ENCODE measurements at regions not wholly inside any gene's neighbourhood (a gene's known extent, or its start where the extent isn't known, plus 50 kb on each side); places are given as distances from the start of the nearest gene placed in this dataset.
"Not testable (repeated sequence)": the region's sequence is repeated elsewhere in the genome, so short reads cannot be mapped to it uniquely, and the experiment has no call there.

- DNase-seq (ENCODE audit: low read depth in 2 of 2), result no peak
Measured at GRCh38 chr7:409339-410281, 110.0 kb downstream of the PDGFA start.

DNA sequence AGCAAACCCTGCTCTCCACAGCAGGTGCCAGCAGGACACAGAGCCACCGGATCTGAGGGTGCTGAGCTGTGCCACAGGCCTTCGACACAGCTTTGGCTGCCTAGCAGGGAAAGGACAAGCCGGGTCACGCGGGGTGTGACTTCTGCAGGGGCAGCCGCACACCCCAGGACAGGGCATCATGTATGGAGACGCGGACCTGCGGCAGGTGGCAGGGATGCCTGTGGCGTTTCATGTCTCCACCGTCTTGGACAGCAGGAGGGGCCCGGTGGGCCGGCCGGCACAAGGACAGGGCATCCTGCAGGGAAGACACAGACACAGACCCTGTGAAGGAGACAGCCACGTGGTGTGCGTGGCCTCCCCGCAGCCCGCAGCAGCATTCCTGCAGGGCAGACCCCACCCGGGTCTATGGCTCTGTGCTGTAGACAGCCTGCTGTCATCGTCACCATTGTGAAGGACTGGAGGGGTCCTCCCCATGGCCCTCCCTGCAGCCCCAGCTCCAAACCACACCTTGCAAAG is 109.2 kb downstream of the PDGFA start:
- DNase-seq (ENCODE audit: low read depth in 2 of 2), result no peak

DNA sequence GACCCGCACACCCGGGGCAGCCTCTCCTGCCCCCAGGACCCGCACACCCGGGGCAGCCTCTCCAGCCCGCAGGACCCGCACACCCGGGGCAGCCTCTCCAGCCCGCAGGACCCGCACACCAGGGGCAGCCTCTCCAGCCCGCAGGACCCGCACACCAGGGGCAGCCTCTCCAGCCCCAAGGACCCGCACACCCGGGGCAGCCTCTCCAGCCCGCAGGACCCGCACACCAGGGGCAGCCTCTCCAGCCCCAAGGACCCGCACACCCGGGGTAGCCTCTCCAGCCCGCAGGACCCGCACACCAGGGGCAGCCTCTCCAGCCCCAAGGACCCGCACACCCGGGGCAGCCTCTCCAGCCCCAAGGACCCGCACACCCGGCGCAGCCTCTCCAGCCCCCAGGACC is 108.5 kb downstream of the PDGFA start:
- DNase-seq (ENCODE audit: low read depth in 2 of 2), result not testable (repeated sequence)

DNA sequence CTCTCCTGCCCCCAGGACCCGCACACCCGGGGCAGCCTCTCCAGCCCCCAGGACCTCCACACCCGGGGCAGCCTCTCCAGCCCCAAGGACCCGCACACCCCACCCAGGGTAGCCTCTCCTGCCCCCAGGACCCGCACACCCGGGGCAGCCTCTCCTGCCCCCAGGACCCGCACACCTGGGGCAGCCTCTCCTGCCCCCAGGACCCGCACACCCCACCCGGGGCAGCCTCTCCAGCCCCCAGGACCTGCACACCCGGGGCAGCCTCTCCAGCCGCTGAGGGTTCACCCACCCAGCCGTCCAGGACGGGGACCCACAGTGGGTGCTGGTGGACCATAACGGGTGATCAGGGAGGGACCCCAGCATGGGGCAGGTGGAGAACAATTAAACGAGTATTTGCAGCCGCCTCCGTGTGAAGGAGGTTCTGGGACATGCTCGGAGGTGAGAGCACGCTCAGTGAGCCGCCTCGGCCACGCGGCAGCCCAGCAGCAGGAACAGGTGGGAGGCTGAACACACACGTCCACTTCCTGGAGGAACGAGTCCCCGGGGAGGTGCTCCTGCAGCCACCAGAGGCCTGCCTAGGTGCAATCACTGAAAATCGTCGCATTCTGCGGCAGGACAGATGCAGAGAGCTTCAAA is 107.9 kb downstream of the PDGFA start:
- no peak for DNase-seq (ENCODE audit: low read depth in 2 of 2)

GRCh38 chr7:412313-412710 is 107.3 kb downstream of the PDGFA start:
- DNase-seq (ENCODE audit: low read depth in 2 of 2), result no peak

DNA sequence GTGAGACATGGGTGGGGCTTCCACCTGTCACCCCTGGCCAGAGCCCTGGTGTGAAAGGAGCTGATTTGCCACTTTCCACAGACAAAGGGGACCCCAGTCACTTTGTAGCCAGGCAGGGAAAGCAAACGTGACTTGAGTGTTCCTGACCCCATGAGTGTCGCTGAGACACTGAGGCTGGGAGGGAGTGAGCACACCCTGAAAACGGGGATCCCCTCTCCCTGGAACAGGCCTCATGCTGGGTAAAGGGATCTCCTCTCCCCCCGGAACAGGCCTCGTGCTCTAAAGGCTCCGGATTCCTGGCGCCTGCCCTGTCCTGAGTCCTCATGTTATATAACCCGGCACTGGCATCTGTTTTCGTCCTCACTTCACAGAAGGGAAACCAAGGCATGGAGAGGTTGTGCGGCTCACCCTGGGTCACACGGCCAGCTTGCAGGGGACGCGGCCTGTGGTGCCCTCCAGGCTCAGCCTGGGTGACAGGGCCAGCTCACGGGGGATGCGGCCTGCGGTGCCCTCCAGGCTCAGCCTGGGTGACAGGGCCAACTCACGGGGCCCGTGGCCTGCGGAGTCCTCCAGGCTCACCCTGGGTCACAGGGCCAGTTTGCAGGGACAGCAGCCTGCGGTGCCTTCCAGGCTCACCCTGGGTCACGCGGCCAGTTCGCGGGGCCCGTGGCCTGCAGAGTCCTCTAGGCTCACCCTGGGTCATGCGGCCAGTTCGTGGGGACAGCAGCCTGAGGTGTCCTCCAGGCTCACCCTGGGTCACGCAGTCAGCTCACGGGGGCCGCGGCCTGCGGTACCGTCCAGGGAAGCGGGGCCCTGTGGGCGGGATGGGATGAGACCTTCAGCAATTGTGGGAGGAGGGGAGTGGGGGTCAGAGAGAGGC is 104.7 kb downstream of the PDGFA start:
- DNase-seq (ENCODE audit: low read depth in 2 of 2), result no peak

DNA sequence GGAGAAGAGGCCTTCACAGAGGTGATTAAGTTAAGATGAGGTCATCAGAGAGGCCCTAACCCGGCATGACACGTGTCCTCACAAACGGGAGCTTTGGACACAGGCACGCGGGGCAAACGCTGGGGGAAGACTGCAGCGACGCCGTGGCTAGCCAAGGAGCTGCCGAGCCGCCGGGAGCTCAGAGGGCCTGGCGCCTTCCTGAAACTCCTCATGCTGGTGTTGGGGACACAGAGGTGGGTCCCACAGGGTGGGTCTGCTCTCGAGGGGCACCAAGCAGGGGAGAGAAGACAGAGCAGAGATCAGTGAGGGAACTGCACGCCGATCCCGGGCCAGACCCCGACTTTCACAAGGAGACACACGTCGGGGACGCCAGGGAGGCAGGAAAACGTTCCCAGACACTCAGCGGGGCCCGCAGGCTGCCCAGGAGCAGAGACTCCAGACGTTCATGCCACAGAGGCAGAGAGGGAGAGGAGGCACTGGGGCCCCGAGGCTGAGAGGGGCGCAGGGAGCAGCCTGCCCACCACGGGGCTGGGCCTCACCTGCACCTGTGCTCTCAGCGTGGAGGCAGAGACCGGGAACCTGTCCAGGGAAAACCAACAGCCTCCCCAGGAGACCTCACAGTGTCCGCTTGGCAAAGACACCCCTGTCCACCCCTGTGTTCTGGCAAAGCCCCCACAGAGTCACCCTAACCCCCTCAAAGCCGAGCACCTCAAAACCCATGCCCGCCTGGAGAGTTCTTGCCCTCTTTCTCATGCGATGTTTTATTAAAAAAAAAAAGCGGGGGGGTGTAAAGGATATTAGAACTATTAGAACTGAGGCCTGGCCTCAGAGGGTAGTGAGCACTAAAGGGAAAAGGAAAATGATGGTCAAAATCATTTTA is 103.8 kb downstream of the PDGFA start:
- DNase-seq (ENCODE audit: low read depth in 2 of 2), result no peak

DNA sequence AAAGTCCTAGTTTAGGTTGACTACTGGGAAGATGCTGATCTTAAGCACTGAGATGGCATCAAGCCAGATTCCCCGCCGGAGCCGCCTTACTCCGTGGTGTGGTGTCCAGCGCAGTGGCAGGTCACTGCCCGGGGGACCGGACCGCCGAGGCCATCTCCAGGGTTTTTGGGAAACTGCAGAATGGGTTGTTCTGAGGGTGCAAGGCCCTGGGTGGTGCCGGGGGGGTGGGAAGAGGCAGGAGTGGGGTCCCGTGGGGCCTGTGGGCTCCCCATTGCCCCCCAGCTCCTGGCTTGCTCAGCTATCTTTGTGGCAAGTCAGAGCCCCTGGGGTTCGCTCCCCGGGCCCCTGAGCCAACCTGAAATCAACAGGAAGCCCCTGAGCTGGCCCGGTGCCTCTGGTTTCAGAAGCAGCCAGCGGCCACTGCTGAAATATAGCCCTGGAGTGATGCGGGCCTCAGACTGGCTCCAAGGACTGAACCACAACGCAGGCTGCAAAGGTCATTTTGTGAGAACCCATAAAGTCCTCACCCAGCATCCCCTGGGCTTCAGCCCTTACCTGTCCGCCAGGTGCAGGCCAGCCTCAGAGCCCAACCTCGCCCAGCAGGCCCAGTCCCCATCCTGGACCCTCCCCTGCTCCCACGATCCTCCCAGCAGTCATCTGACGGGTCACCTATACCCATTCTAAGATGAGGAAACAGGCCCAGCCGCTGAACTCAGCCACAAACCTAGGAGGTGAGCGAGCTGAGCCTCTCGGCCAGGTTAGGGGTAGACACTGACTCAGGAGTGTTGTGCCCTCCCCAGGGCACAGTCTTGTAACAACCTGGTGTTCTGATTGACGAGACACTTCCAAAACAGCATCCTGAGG is 102.7 kb downstream of the PDGFA start:
- no peak for DNase-seq (ENCODE audit: low read depth in 2 of 2)

- DNase-seq (ENCODE audit: low read depth in 2 of 2), result no peak
Measured at GRCh38 chr7:417625-417889, 102.1 kb downstream of the PDGFA start.

DNA sequence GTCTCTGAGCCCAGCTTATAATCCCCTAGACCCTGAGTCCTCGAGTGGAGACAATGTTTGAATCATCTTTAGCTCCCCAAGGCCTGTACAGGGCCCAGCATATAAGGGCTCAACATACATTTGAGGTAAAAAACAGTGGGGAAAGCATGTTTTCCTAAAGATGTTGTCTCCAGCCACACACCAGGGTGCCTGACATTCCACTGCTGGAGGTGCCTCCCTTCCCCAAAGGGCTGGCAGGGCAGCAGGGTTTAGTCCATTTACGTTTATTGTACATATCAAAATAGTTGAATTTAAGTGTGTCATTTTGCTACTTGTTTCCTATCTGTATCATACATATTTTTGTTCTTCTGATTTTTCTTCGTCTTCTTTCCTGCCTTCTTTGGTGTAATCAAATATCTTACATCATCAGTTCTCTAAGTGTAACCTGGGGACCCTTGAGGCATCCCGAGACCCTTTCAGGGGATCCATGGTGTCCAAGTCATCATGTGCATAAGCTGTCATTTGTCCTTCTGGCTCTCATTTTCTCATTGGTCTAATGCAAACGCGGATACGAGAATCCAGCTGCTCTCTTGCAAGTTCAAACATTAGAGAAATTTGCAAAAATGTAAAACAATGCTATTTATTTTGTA is 101.6 kb downstream of the PDGFA start:
- no peak for DNase-seq (ENCODE audit: low read depth in 2 of 2)

GRCh38 chr7:418636-419280 is 100.9 kb downstream of the PDGFA start:
- DNase-seq (ENCODE audit: low read depth in 2 of 2), result no peak

- DNase-seq (ENCODE audit: low read depth in 2 of 2), result no peak
Measured at GRCh38 chr7:420142-421093, 99.2 kb downstream of the PDGFA start.

DNA sequence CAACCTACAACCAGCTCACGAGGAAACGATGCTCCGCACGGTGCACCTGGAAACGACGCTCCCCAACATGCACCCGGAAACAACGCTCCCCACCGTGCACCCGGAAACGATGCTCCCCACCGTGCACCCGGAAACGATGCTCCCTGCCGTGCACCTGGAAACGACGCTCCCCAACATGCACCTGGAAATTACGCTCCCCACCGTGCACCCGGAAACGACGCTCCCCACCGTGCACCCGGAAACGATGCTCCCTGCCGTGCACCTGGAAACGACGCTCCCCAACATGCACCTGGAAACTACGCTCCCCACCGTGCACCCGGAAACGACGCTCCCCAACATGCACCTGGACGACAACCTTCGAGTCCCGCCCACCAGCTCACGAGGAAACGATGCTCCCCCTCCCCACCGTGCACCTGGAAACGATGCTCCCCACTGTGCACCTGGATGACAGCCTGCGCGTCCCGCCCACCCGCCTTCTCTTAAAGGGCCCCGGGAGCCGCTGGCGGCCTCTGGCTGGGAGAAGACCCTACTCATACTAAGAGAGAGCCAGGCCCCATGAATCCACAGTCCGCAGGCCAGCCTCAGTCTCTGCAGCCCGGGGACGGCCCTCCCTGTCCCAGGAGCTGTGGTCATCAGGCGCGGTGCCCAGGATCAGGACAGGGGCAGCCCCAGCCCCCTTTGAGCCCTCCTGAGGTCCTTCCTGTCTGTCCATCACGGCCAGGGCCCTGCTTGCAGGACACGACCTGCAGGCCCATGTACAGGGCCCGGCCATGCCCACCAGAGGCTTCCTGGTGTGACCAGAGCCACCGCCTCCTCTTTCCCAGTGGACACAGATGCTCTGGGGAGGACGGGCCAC is 98.3 kb downstream of the PDGFA start:
- no peak for DNase-seq (ENCODE audit: low read depth in 2 of 2)

DNA sequence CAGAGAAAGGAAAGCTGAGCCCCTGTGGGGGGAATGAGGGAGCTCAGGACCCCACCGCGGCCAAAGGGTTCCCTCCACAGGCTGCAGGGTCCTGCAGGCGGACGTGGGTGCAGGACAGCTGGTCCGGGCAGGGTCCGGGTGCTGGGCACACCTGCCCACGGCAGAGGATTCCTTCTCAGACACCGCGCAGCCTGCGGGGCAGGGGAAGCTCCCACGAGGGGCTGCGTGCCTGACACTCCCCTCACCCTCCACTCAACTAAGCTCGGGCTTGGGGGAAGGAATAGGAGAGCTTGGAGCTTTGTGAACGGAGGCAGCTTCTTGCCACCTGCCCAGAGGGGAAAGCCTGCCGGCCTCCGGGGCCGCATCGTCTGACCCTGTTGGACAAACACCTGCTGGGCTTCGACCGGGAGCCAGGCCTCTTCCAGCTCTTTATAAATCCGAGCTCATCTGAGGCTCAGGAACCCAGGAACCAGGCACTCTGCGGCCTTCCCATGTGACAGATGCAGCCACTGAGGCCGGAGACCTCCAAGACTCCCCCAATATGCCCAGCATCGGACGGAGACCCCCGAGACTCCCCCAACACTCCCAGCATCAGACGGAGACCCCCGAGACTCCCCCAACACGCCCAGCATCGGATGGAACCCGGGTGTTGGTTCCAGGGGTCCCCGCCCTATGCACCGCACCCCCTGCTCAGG is 97.3 kb downstream of the PDGFA start:
- DNase-seq (ENCODE audit: low read depth in 2 of 2), result no peak

DNA sequence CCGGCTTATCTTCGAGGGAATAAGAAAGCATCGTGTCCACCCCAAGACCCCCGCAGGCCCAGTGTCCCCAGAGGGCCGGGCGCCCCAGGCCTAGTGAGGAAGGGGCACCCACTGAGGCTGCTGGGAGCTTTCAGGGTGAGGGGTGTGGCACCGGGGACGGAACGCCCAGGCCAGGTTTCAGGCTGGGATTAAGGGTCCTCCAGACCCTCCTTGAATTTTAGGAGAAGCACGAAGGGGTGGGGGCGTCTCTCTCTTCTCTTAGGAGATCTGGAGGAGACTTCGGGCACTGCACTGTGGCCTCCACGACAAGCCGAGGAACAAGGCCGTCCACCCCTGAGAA is 96.8 kb downstream of the PDGFA start:
- no peak for DNase-seq (ENCODE audit: low read depth in 2 of 2)

Data from stimulated activated CD8-positive, alpha-beta memory T cell treated with anti-CD3 and anti-CD28 coated beads, Interleukin-2, amount 100 ng/mL, for 48 hours (primary cell).